GM18520 (cell line): ENCODE measurements at regions not wholly inside any gene's neighbourhood (a gene's known extent, or its start where the extent isn't known, plus 50 kb on each side); places are given as distances from the start of the nearest gene placed in this dataset.

Experiments used
- ATAC-seq: cut with Tn5 transposase; IDR thresholded peaks from one replicate; pipeline ENCODE4 v1.9.1; 2021; ENCODE audit not compliant: unreplicated experiment

GRCh38 chr5:52668544-52669185, 119.1 kb upstream of the ITGA1 start:
- ATAC-seq = no peak

- no peak for ATAC-seq
Measured at GRCh38 chr5:52672459-52672858, 115.3 kb upstream of the ITGA1 start.

GRCh38 chr5:52673495-52673894, 114.2 kb upstream of the ITGA1 start:
- ATAC-seq = no peak

GRCh38 chr5:52674815-52675545, 112.7 kb upstream of the ITGA1 start:
- ATAC-seq = no peak

- ATAC-seq = no peak
Measured at GRCh38 chr5:52682492-52682891, 105.2 kb upstream of the ITGA1 start.

- ATAC-seq = no peak
Measured at GRCh38 chr5:52684051-52684450, 103.7 kb upstream of the ITGA1 start.

GRCh38 chr5:52685566-52685965, 102.2 kb upstream of the ITGA1 start:
- ATAC-seq = no peak

- no peak for ATAC-seq
Measured at GRCh38 chr5:52685971-52686370, 101.7 kb upstream of the ITGA1 start.

- no peak for ATAC-seq
Measured at GRCh38 chr5:52690236-52690768, 97.4 kb upstream of the ITGA1 start.

GRCh38 chr5:52692039-52692438, 95.7 kb upstream of the ITGA1 start:
- ATAC-seq = no peak

GRCh38 chr5:52692606-52693005, 95.1 kb upstream of the ITGA1 start:
- ATAC-seq = no peak

GRCh38 chr5:52693280-52693679, 94.4 kb upstream of the ITGA1 start:
- peak; percentile 70 for ATAC-seq

GRCh38 chr5:52693836-52694235, 93.9 kb upstream of the ITGA1 start:
- no peak for ATAC-seq

- ATAC-seq = no peak
Measured at GRCh38 chr5:52694648-52695047, 93.1 kb upstream of the ITGA1 start.

- no peak for ATAC-seq
Measured at GRCh38 chr5:52702877-52703276, 84.8 kb upstream of the ITGA1 start.

- no peak for ATAC-seq
Measured at GRCh38 chr5:52703321-52703720, 84.4 kb upstream of the ITGA1 start.

GRCh38 chr5:52705720-52706119, 82.0 kb upstream of the ITGA1 start:
- ATAC-seq = no peak

- ATAC-seq = no peak
Measured at GRCh38 chr5:52706775-52707174, 80.9 kb upstream of the ITGA1 start.

- no peak for ATAC-seq
Measured at GRCh38 chr5:52707616-52708015, 80.1 kb upstream of the ITGA1 start.

- ATAC-seq = no peak
Measured at GRCh38 chr5:52708463-52708862, 79.3 kb upstream of the ITGA1 start.

GRCh38 chr5:52709167-52709925, 78.4 kb upstream of the ITGA1 start:
- ATAC-seq = peak; percentile 75
